Endothelial cell of umbilical vein (primary cell): ENCODE measurements at regions not wholly inside any gene's neighbourhood (a gene's known extent, or its start where the extent isn't known, plus 50 kb on each side); places are given as distances from the start of the nearest gene placed in this dataset.

ENCODE experiments used
- BruUV-seq: library from RNA; stranded (reverse); fragments of 400-500 nt; replicated peaks from 2 replicates; lab custom pipeline; 2021; lab: Mats Ljungman, UMichigan
- CTCF ChIA-PET: fragments of 300-600, 350-600 bp; sonication (Branson Sonifier 250); formaldehyde crosslinking; loops from one replicate; lab custom pipeline; 2021; ENCODE audit warnings: antibody characterized with exemption, inconsistent platforms; lab: Charles Lee
- POLR2A ChIA-PET: fragments of 300-600, 350-600 bp; sonication (Branson Sonifier 250); formaldehyde crosslinking; loops from one replicate; lab custom pipeline; 2021; ENCODE audit warnings: antibody characterized with exemption, inconsistent platforms; lab: Charles Lee
- DNase-seq: peaks from one replicate; pipeline ENCODE4 v3.0.0-alpha.2; 2011; ENCODE audit warnings: low read depth, low spot score
- FAIRE-seq: peaks from 2 replicates; lab custom pipeline; 2011; peaks lifted over from hg19 to GRCh38; lab: Jason Lieb, UNC
- H2AFZ ChIP-seq: 2 replicates; pipeline ENCODE4 v1.6.0; 2012; ENCODE audit warnings: low read depth, low read length, control low read depth, inconsistent platforms
- H3K27ac ChIP-seq: 2 replicates; pipeline ENCODE4 v1.5.1; 2011; ENCODE audit warnings: low read depth, mild to moderate bottlenecking, control low read depth, low read length, moderate library complexity; ENCODE audit not compliant: insufficient read depth
- H3K27me3 ChIP-seq, 2 experiments: 2 replicates each; pipeline versions ENCODE4 v1.6.0 to v1.6.1; 2011; ENCODE audit warnings: low read length in 2 of 2, mixed read lengths in 1 of 2; ENCODE audit not compliant: control insufficient read depth in 2 of 2, insufficient read depth in 2 of 2
- H3K36me3 ChIP-seq, 2 experiments: 2 replicates in 1 of 2; 3 replicates in 1 of 2; pipeline ENCODE4 v1.5.1; 2011; ENCODE audit warnings: low read length in 2 of 2, mild to moderate bottlenecking in 1 of 2, moderate library complexity in 1 of 2; ENCODE audit not compliant: control insufficient read depth in 2 of 2, insufficient read depth in 2 of 2; ENCODE audit errors: extremely low read depth in 1 of 2
- H3K4me1 ChIP-seq: 3 replicates; pipeline ENCODE4 v1.5.1; 2011; ENCODE audit warnings: mild to moderate bottlenecking, low read length; ENCODE audit not compliant: control insufficient read depth, insufficient read depth; ENCODE audit errors: extremely low read depth
- H3K4me2 ChIP-seq: 2 replicates; pipeline ENCODE4 v1.6.1; 2011; ENCODE audit warnings: low read length, control low read depth, mixed read lengths; ENCODE audit not compliant: insufficient read depth
- H3K4me3 ChIP-seq, 3 experiments: fragments of 200-600 bp in 1 of 3; sonication (generic), shearing (Covaris generic) in 1 of 3; replicated peaks in 1 of 3; 2 replicates each; pipeline ENCODE4 v1.5.1; 2011 to 2016; ENCODE audit warnings: control low read depth in 3 of 3, low read length in 3 of 3, mild to moderate bottlenecking in 2 of 3, inconsistent platforms in 1 of 3, low read depth in 1 of 3, moderate library complexity in 1 of 3; ENCODE audit not compliant: insufficient read depth in 1 of 3
- H3K79me2 ChIP-seq: 2 replicates; pipeline ENCODE4 v1.6.0; 2012; ENCODE audit warnings: low read length, inconsistent platforms; ENCODE audit not compliant: control insufficient read depth, insufficient read depth
- H3K9ac ChIP-seq: replicated peaks from 2 replicates; pipeline ENCODE3; 2011; ENCODE audit warnings: low read length, control low read depth; ENCODE audit not compliant: insufficient read depth; ENCODE audit errors: extremely low read depth
- H3K9me1 ChIP-seq: replicated peaks from 3 replicates; pipeline ENCODE4 v1.6.0; 2011; ENCODE audit warnings: mild to moderate bottlenecking, low read length; ENCODE audit not compliant: control insufficient read depth, insufficient read depth; ENCODE audit errors: extremely low read depth
- H3K9me3 ChIP-seq: replicated peaks from 2 replicates; pipeline ENCODE4 v1.5.1; 2012; ENCODE audit warnings: low read length, inconsistent platforms; ENCODE audit not compliant: control insufficient read depth, insufficient read depth
- H4K20me1 ChIP-seq: replicated peaks from 2 replicates; pipeline ENCODE3; 2011; ENCODE audit warnings: mild to moderate bottlenecking, low read length; ENCODE audit not compliant: control insufficient read depth, insufficient read depth; ENCODE audit errors: extremely low read depth
- CTCF ChIP-seq, 2 donors: IDR thresholded peaks; 1 replicate in 1 of 2; 2 replicates in 1 of 2; pipeline ENCODE4 v1.5.1; 2011; ENCODE audit warnings: low read length in 2 of 2, mild to moderate bottlenecking in 2 of 2, moderate library complexity in 2 of 2, control low read depth in 1 of 2, inconsistent platforms in 1 of 2, low read depth in 1 of 2; ENCODE audit not compliant: insufficient read depth in 1 of 2; ENCODE audit errors: extremely low read depth in 1 of 2
- EZH2 ChIP-seq: IDR thresholded peaks from 2 replicates; pipeline ENCODE4 v1.6.1; 2012; ENCODE audit warnings: borderline replicate concordance, low read depth, mild to moderate bottlenecking, moderate library complexity, low read length, inconsistent platforms; ENCODE audit not compliant: severe bottlenecking
- FOS ChIP-seq: IDR thresholded peaks from 2 replicates; pipeline ENCODE4 v1.6.1; 2011; ENCODE audit warnings: mild to moderate bottlenecking, low read length, moderate library complexity, borderline replicate concordance; ENCODE audit not compliant: insufficient read depth
- GATA2 ChIP-seq: IDR thresholded peaks from 2 replicates; pipeline ENCODE4 v1.7.0; 2011; ENCODE audit warnings: low read depth, mild to moderate bottlenecking, moderate library complexity, mixed read lengths, low read length; ENCODE audit not compliant: insufficient read length, insufficient read depth
- JUN ChIP-seq: IDR thresholded peaks from 2 replicates; pipeline ENCODE4 v1.6.1; 2011; ENCODE audit warnings: borderline replicate concordance, low read depth; ENCODE audit not compliant: insufficient read length, insufficient read depth
- MAX ChIP-seq: IDR thresholded peaks from 2 replicates; pipeline ENCODE4 v1.6.1; 2011; ENCODE audit not compliant: insufficient read depth, insufficient read length
- MYC ChIP-seq: IDR thresholded peaks from one replicate; pipeline ENCODE4 v1.6.1; 2011; ENCODE audit warnings: mild to moderate bottlenecking, low read depth, low read length
- POLR2A ChIP-seq: IDR thresholded peaks from 2 replicates; pipeline ENCODE4 v1.6.1; 2012; ENCODE audit warnings: low read depth, mild to moderate bottlenecking, control low read depth, low read length
- POLR2AphosphoS5 ChIP-seq: IDR thresholded peaks from 2 replicates; pipeline ENCODE4 v1.6.1; 2012; ENCODE audit warnings: low read depth, mild to moderate bottlenecking, control low read depth, low read length, moderate library complexity; ENCODE audit not compliant: insufficient read depth
- dilution Hi-C: fragments of 300-500 bp; cut with MboI; formaldehyde crosslinking; loops from one replicate; pipeline ENCODE4 v1.15.0; 2019; ENCODE audit warnings: low sequenced_read_pairs; ENCODE audit not compliant: extremely low pct_ligation_motif_present
- intact Hi-C: fragments of 100-400 bp; cut with micrococcal nuclease; formaldehyde crosslinking; loops from one replicate; pipeline ENCODE4 v1.10.0; 2022

- Histone ChIP-seq H3K27ac (no peak overlapping the region), H3K79me2 (no peaks in the 10 kb centered on the region), H3K4me3 (no peak overlapping the region), H3K36me3 (no peaks in the 10 kb centered on the region), H3K9me1 (no peaks in the 10 kb centered on the region), H3K4me1 (no peaks in the 10 kb centered on the region), H3K27me3 (peaks cover 0 to 2% of the 10 kb centered on the region in 2 experiments), H3K9ac (no peak overlapping the region), H4K20me1 (no peaks in the 10 kb centered on the region), H3K9me3 (no peaks in the 10 kb centered on the region), H2AFZ (no peak overlapping the region), H3K4me2 (no peak overlapping the region)
- TF ChIP-seq MAX (no peak), CTCF (IDR thresholded peaks at IDR 0.05; ENCODE audit: extremely low read depth in 1 of 2, insufficient read depth in 1 of 2, low read depth in 1 of 2, low read length in 2 of 2) (no peak), GATA2 (no peak), EZH2 (no peak), POLR2A (no peak), FOS (no peak), JUN (no peak), MYC (no peak), POLR2AphosphoS5 (no peak)
- no peak for FAIRE-seq
- dilution Hi-C loops (no loop called here), intact Hi-C loops (no loop called here)
- ChIA-PET CTCF (no interaction called here), POLR2A (no interaction called here)
- no peak for DNase-seq
- no TSS peak for BruUV-seq
These were observed 261.9 kb upstream of the LYZL1 start for GRCh38 chr10:29026802-29027580.
